Activated CD4-positive, alpha-beta memory T cell treated with anti-CD3 and anti-CD28 coated beads for 36 hours (primary cell): ENCODE measurements at regions not wholly inside any gene's neighbourhood (a gene's known extent, or its start where the extent isn't known, plus 50 kb on each side); places are given as distances from the start of the nearest gene placed in this dataset.

Experiments used
- CTCF ChIA-PET: fragments of 350-600 bp; sonication (Branson Sonifier 250); formaldehyde crosslinking; loops from one replicate; lab custom pipeline; 2021; ENCODE audit warnings: antibody characterized with exemption, inconsistent platforms; lab: Charles Lee
- POLR2A ChIA-PET: fragments of 350-600 bp; sonication (Branson Sonifier 250); formaldehyde crosslinking; loops from one replicate; lab custom pipeline; 2021; ENCODE audit warnings: antibody characterized with exemption; lab: Charles Lee
- DNase-seq: peaks from one replicate; pipeline ENCODE4 v3.0.0-alpha.2; 2020
- H3K27ac Mint-ChIP-seq: one replicate; pipeline ENCODE4 v1.8.0; 2021; ENCODE audit warnings: mixed read lengths
- H3K27me3 Mint-ChIP-seq: one replicate; pipeline ENCODE4 v1.8.0; 2021; ENCODE audit warnings: mixed read lengths
- H3K36me3 Mint-ChIP-seq: one replicate; pipeline ENCODE4 v1.8.0; 2021; ENCODE audit warnings: mixed read lengths
- H3K4me1 Mint-ChIP-seq: one replicate; pipeline ENCODE4 v1.8.0; 2021; ENCODE audit warnings: low read depth, mixed read lengths
- H3K4me3 Mint-ChIP-seq: one replicate; pipeline ENCODE4 v1.8.0; 2021; ENCODE audit warnings: mild to moderate bottlenecking, mixed read lengths
- H3K9me3 Mint-ChIP-seq: one replicate; pipeline ENCODE4 v1.8.0; 2021; ENCODE audit warnings: mixed read lengths
- intact Hi-C: fragments of 100-400 bp; cut with micrococcal nuclease; formaldehyde crosslinking; loops from one replicate; pipeline ENCODE4 v1.15.1; 2023

DNA sequence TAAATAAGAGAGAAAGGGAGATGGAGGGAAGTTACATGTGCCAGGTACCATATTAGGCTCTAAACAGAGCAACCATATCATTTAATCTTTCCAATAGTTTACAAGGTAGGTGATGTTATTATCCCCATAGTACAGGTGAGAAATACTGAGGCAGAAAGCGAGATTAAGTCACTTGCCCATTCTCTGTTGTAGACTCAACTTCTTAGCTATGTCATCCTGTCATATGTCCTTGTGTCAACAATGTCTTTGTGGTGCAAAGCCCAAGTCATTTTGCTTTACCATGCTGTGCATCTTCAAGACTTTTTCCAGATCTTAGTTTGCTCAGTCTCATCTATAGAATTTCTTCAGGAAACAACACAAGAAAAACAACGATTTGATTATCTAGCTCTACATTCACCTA lies 205.0 kb upstream of the E2F8 start:
- DNase-seq, result no peak
- Mint-ChIP-seq H3K4me3 (no peak overlapping the region), H3K36me3 (no peaks in the 10 kb centered on the region), H3K9me3 (no peaks in the 10 kb centered on the region), H3K4me1 (peaks cover 15% of the 10 kb centered on the region), H3K27ac (no peak overlapping the region), H3K27me3 (peaks cover 36% of the 10 kb centered on the region)
- intact Hi-C loops, result loop anchor here (10.0 kb wide), 1 partner anchor 529 kb away; no protein-coding TSS in a partner anchor
- CTCF ChIA-PET, result no interaction called here
- POLR2A ChIA-PET, result interaction anchor here (1.1 kb wide), 1 partner anchor 112 kb away, joined by 4 read pairs; no protein-coding TSS in a partner anchor

DNA sequence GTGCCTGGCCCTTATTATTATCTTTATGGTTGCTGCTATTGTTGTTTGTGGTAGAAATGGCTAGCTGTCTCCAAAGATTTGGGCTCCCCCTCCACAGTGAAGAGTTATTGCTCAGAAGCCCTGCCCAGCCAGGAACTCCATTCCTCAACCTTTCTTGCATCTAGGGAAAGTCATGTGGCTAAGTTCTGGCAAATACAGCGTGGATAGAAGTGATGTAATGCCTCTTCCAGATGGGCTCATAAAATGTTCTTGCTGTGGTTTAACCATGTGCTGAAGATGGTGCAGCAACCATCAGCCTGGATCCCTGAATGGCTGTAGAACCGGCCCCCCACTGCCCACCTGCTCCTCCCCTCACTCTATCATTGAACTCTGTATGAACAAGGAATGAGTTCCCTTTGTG lies 203.5 kb upstream of the E2F8 start:
- H3K4me3 Mint-ChIP-seq, result no peak overlapping the region
- H3K9me3 Mint-ChIP-seq, result no peaks in the 10 kb centered on the region
- peaks cover 43% of the 10 kb centered on the region for H3K27me3 Mint-ChIP-seq
- intact Hi-C loops, result loop anchor here (5.0 to 10.0 kb wide), 2 partner anchors 327 to 531 kb away; partner anchors contain the start of gene ZDHHC13
- POLR2A ChIA-PET, result no interaction called here
- H3K4me1 Mint-ChIP-seq, result peaks cover 15% of the 10 kb centered on the region
- CTCF ChIA-PET, result no interaction called here
- DNase-seq, result no peak
- H3K27ac Mint-ChIP-seq, result no peak overlapping the region
- no peaks in the 10 kb centered on the region for H3K36me3 Mint-ChIP-seq

DNA sequence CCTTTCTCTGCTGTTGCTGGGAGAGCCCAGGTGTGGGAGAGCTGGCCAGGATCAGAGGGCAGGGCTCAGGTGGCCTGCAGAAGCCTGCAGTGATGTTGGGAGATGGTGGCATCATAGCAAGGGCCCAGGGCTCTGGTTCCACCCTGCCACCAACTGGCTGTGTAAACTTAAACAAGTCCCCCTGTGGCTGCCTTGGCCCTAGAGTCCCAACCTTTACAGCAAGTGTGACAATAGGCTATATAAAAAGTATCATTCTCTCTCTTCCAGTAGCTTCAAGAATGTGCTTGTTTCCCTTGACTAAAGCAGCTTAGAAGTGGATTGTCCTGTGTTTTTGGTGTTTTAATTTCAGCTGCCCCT lies 201.8 kb upstream of the E2F8 start:
- no peak overlapping the region for H3K4me3 Mint-ChIP-seq
- intact Hi-C loops, result loop anchor here (1.0 to 10.0 kb wide), 6 partner anchors 48 to 532 kb away; partner anchors contain the start of genes E2F8, NAV2 and ZDHHC13
- no peak for DNase-seq
- ChIA-PET CTCF (no interaction called here), POLR2A (interaction anchor here (1.3 kb wide), 1 partner anchor 48 kb away, joined by 3 read pairs; no protein-coding TSS in a partner anchor)
- no peaks in the 10 kb centered on the region for H3K36me3 Mint-ChIP-seq
- H3K4me1 Mint-ChIP-seq, result peaks cover 15% of the 10 kb centered on the region
- H3K27ac Mint-ChIP-seq, result no peak overlapping the region
- peaks cover 47% of the 10 kb centered on the region for H3K27me3 Mint-ChIP-seq
- H3K9me3 Mint-ChIP-seq, result no peaks in the 10 kb centered on the region

DNA sequence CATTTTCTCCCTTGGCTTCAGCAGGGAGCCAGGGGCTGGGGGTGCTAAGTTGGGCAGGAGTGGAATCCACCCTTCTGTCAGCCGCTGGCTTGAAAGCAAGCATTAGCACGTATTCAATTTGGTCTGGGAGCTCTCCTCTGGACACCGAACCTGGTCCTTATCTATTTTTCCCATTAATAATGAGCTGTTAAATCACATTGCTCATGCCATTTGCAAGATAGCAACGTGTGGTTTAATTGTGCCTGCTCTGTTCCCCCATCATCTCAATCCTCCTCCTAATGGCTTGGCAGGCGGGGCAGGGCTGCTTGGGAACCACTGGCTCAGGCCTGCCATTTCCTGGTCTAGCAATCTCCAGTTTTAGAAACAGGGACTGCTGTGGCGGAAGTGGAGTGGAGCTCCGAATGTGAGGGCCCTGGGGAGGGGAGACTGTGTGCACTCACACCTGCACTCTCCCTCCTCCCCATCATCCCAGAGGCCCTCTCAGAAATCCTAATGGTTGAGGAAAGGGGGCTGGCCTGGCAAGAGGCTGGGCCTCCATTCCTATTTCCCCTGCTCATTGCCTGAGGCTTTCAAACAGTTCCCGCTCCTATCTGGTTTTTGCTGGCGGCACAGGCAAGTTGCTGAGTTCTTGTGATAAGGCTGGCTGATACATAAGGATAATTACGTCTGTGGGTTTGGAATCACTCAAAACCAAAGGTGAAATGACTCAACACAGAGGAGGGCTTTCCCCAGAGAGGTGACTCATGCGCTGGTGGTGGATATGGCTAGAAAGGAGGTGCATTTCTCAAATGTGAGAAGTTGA lies 201.2 kb upstream of the E2F8 start:
- peaks cover 15% of the 10 kb centered on the region for H3K4me1 Mint-ChIP-seq
- H3K36me3 Mint-ChIP-seq, result no peaks in the 10 kb centered on the region
- H3K9me3 Mint-ChIP-seq, result no peaks in the 10 kb centered on the region
- ChIA-PET POLR2A (interaction anchor here (0.7 to 1.3 kb wide), 2 partner anchors 47 to 381 kb away, joined by 3 read pairs; partner anchors contain the start of gene MRGPRX2), CTCF (interaction anchor here (0.6 kb wide), 1 partner anchor 105 kb away, joined by 3 read pairs; no protein-coding TSS in a partner anchor)
- H3K4me3 Mint-ChIP-seq, result no peak overlapping the region
- H3K27me3 Mint-ChIP-seq, result peaks cover 51% of the 10 kb centered on the region
- peak; percentile 85 for DNase-seq
- peak overlapping the region; percentile 18 for H3K27ac Mint-ChIP-seq
- intact Hi-C loops, result loop anchor here (1.0 to 10.0 kb wide), 6 partner anchors 48 to 533 kb away; partner anchors contain the start of genes E2F8, NAV2 and ZDHHC13

DNA sequence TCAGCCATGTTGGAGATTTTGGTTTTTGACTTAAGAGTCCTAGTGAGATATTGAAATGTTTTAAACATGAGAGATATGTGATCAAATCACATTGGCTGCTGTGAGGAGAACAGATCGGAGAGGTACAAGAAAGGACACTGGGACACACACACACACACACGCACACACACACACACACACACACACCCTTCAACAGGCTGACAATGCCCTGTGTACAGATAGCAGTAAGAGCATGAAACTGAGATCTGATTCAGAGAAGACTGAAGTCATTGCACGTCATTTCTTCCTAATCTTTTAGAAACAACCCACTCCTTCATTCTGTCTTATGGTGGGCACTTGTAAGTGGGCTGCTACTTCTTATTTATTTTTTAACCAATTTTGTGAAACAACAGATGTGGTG lies 200.5 kb upstream of the E2F8 start:
- intact Hi-C loops, result loop anchor here (5.0 to 10.0 kb wide), 2 partner anchors 324 to 534 kb away; partner anchors contain the start of gene ZDHHC13
- Mint-ChIP-seq H3K4me1 (peaks cover 15% of the 10 kb centered on the region), H3K27ac (no peak overlapping the region), H3K9me3 (no peaks in the 10 kb centered on the region), H3K36me3 (no peaks in the 10 kb centered on the region), H3K4me3 (no peak overlapping the region), H3K27me3 (peaks cover 52% of the 10 kb centered on the region)
- DNase-seq, result peak; percentile 23
- ChIA-PET POLR2A (interaction anchor here (0.7 kb wide), 1 partner anchor 381 kb away, joined by 3 read pairs; the partner anchor contains the start of gene MRGPRX2), CTCF (interaction anchor here (0.6 kb wide), 1 partner anchor 106 kb away, joined by 3 read pairs; no protein-coding TSS in a partner anchor)

DNA sequence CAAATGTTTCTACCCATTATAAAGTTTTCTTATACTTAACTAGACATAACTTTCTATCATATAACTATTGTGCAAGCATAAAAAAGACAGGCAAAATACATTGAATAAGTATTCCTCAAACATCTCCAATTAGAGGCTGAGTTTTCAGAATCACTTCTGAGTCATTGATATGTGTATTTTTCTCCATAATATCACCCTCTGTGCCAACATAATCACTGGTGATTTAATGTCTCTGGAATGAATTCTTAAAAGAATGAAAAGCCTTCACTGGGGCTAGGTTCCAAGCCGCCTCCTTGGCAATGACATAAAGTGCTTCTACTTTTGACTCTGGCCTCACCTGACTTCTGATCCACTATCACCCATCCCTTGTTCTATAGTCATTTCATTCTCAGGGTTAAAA lies 197.0 kb upstream of the E2F8 start:
- DNase-seq, result no peak
- no peaks in the 10 kb centered on the region for H3K36me3 Mint-ChIP-seq
- peaks cover 40% of the 10 kb centered on the region for H3K27me3 Mint-ChIP-seq
- no peak overlapping the region for H3K4me3 Mint-ChIP-seq
- POLR2A ChIA-PET, result no interaction called here
- intact Hi-C loops, result no loop called here
- CTCF ChIA-PET, result no interaction called here
- H3K27ac Mint-ChIP-seq, result no peak overlapping the region
- no peaks in the 10 kb centered on the region for H3K9me3 Mint-ChIP-seq
- peaks cover 11% of the 10 kb centered on the region for H3K4me1 Mint-ChIP-seq

DNA sequence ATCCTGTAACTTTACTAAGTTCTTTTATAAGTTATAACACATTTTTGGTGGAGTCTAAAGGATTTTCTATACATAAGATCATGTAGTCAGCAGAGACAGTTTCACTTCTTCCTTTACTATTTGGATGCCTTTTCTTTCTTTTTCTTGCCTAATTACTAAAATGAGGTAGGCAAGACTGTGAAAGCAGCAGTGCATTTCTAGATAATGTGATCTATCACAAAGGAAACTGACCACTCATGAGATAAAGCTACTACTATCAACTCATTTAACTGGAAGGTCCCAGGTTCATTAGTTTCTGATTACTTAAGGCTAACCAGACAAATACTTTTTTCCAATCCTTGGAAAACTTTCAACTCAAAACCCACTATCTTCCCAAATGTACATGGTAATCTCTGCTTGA lies 196.2 kb upstream of the E2F8 start:
- DNase-seq, result no peak
- H3K4me3 Mint-ChIP-seq, result no peak overlapping the region
- peaks cover 41% of the 10 kb centered on the region for H3K27me3 Mint-ChIP-seq
- no peak overlapping the region for H3K27ac Mint-ChIP-seq
- no peaks in the 10 kb centered on the region for H3K9me3 Mint-ChIP-seq
- H3K36me3 Mint-ChIP-seq, result no peaks in the 10 kb centered on the region
- H3K4me1 Mint-ChIP-seq, result peaks cover 2% of the 10 kb centered on the region
- ChIA-PET POLR2A (no interaction called here), CTCF (no interaction called here)
- intact Hi-C loops, result no loop called here

DNA sequence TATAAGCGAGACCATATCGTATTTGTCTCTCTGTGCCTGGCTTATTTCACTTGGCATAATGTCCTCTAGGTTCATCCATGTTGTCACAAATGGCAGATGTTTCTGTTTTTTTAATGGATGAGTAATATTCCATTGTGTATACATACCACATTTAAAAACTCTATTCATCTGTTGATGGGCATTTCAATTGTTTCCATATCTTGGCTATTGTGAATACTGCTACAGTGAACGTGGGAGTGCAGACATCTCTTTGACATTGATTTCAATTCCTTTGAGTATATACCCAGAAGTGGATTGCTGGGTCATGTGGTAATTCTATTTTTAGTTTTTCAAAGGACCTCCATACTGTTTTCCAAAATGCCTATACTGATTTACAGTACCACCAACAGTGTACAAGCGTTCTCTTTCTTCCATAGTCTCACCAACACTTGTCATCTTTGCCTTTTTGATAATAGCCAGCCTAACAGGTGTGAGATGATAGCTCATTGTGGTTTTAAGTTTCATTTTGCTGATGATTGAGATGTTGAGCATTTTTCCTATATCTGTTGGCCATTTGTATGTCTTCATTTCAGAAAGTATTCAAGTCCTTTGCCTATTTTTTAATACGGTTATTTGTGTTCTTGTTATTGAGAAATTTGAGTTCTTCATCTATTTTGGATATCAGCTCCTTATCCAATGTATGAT lies 194.7 kb upstream of the E2F8 start:
- CTCF ChIA-PET, result interaction anchor here (1.2 kb wide), 1 partner anchor 119 kb away, joined by 3 read pairs; no protein-coding TSS in a partner anchor
- peaks cover 39% of the 10 kb centered on the region for H3K27me3 Mint-ChIP-seq
- intact Hi-C loops, result no loop called here
- POLR2A ChIA-PET, result no interaction called here
- no peak overlapping the region for H3K4me3 Mint-ChIP-seq
- H3K36me3 Mint-ChIP-seq, result no peaks in the 10 kb centered on the region
- no peaks in the 10 kb centered on the region for H3K9me3 Mint-ChIP-seq
- H3K27ac Mint-ChIP-seq, result no peak overlapping the region
- no peaks in the 10 kb centered on the region for H3K4me1 Mint-ChIP-seq
- no peak for DNase-seq

DNA sequence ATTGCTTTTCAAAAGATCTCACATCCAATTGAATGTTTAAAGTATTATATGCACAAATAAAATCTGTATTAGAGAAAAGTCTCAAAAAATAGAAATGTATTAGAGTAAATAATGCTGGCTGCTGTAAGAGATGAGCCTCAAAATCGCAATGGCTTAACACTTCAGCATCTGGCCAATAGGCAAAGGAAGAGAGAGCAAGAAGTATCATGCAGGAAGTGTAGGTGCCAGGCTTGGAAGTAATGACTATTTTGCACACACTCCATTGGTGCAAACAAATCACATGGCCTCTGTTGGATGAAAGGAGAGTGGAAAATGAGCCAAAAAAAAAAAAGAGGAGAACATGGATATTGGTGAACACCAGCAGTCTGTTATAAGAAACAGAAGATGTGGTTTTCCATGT lies 193.0 kb upstream of the E2F8 start:
- Mint-ChIP-seq H3K27ac (no peak overlapping the region), H3K27me3 (peaks cover 43% of the 10 kb centered on the region), H3K9me3 (no peaks in the 10 kb centered on the region), H3K4me3 (no peak overlapping the region), H3K36me3 (no peaks in the 10 kb centered on the region), H3K4me1 (no peaks in the 10 kb centered on the region)
- ChIA-PET CTCF (no interaction called here), POLR2A (no interaction called here)
- intact Hi-C loops, result no loop called here
- no peak for DNase-seq

DNA sequence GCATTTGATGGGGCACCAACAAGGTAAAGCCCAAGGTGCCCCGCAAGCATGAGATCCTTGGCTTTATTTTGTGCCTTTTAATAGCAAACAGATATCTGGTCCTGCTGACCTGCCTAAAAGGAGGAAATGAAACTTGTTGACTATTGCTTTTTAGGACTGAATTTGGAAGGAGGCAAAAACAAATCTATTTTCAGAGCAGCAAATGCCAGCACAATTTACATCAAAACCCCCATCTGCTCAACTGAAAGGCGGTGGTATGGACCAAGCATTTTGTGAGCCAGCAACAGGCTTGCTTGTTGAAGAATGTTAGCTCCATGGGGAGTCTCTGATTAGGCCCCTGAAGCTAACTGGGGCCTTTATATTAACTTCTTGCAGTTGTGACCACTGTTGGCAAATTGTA lies 192.6 kb upstream of the E2F8 start:
- Mint-ChIP-seq H3K36me3 (no peaks in the 10 kb centered on the region), H3K27me3 (peaks cover 41% of the 10 kb centered on the region), H3K4me1 (no peaks in the 10 kb centered on the region), H3K27ac (no peak overlapping the region), H3K4me3 (no peak overlapping the region), H3K9me3 (no peaks in the 10 kb centered on the region)
- DNase-seq, result no peak
- intact Hi-C loops, result no loop called here
- ChIA-PET CTCF (no interaction called here), POLR2A (no interaction called here)

DNA sequence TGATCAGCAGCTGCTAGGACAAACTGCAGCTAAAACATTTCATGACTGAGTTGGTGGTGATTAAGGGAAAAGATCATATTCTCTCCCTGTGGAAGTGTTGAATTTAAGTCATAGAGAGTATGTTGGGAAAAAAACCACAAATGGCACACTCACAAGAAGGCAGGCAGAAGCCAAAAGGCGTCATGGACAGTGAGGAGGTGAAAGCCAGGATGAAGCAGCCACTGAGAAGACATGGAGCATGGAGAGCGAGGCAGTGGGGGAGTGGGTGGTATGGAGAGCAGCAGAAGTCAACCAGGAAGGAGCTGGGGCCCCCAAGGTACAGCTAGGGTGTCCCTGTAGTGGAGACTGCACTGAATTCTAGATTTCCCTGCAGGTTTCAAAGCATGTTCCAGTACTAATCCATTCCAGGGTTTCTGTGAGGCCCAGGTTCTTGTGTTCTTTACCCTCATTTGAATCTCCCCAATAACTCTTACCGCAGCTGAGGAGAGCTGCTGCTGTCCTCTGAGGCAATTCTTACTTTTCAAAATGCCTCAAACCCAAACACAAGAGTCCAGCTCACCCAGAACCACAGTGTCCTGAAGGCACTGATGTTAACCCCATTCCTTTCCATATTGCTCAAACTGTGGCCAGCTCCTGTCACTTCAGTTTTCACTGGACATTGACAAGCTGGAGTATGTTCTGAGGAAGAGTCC lies 191.8 kb upstream of the E2F8 start:
- Mint-ChIP-seq H3K4me3 (no peak overlapping the region), H3K4me1 (no peaks in the 10 kb centered on the region), H3K27ac (no peak overlapping the region), H3K36me3 (no peaks in the 10 kb centered on the region), H3K9me3 (no peaks in the 10 kb centered on the region), H3K27me3 (peaks cover 37% of the 10 kb centered on the region)
- no peak for DNase-seq
- ChIA-PET POLR2A (no interaction called here), CTCF (no interaction called here)
- intact Hi-C loops, result no loop called here
